Suprapubic skin (tissue), 3 donors: ENCODE measurements at regions not wholly inside any gene's neighbourhood (a gene's known extent, or its start where the extent isn't known, plus 50 kb on each side); places are given as distances from the start of the nearest gene placed in this dataset.

Source experiments
- POLR2A ChIP-seq, 2 donors: fragments of 450-650 bp; IDR thresholded peaks; one replicate each; pipeline ENCODE4 v1.6.1; 2017; ENCODE audit warnings: antibody characterized with exemption in 2 of 2, mild to moderate bottlenecking in 2 of 2, moderate library complexity in 2 of 2
- TF ChIP-seq, protein P1 (sequence below), 2 donors: fragments of 200-600 bp in 1 of 2; fragments of 450-650 bp in 1 of 2; sonication (generic) in 1 of 2; IDR thresholded peaks; one replicate each; pipeline ENCODE4 v1.5.1; 2016 to 2019; ENCODE audit warnings: antibody characterized with exemption in 2 of 2, mild to moderate bottlenecking in 1 of 2, moderate library complexity in 1 of 2

DNA sequence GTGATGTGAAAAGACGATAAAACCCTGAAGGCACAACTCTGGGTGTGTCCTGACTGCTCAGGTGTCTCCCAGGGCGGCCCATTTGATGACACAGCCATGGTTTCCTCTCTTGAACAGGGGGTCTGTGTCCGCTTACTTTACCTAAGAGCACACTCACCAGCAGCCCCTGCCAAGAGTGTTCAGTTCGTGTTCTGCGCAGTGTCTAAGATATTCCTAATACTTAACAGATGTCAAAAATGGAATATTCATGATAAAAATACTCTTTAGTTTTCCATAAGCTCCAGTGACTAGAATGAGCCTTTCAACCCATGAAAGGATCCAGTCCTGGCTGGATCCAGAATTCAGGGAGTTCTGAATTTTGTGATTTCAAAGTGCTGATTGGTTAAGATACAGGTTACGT, 492.4 kb downstream of the TNS3 start:
- TF ChIP-seq POLR2A (IDR thresholded peaks at IDR 0.05), result no peak
- TF ChIP-seq, protein P1, sequence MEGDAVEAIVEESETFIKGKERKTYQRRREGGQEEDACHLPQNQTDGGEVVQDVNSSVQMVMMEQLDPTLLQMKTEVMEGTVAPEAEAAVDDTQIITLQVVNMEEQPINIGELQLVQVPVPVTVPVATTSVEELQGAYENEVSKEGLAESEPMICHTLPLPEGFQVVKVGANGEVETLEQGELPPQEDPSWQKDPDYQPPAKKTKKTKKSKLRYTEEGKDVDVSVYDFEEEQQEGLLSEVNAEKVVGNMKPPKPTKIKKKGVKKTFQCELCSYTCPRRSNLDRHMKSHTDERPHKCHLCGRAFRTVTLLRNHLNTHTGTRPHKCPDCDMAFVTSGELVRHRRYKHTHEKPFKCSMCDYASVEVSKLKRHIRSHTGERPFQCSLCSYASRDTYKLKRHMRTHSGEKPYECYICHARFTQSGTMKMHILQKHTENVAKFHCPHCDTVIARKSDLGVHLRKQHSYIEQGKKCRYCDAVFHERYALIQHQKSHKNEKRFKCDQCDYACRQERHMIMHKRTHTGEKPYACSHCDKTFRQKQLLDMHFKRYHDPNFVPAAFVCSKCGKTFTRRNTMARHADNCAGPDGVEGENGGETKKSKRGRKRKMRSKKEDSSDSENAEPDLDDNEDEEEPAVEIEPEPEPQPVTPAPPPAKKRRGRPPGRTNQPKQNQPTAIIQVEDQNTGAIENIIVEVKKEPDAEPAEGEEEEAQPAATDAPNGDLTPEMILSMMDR (IDR thresholded peaks at IDR 0.05), result no peak
